PC-3 (cell line): ENCODE measurements at regions not wholly inside any gene's neighbourhood (a gene's known extent, or its start where the extent isn't known, plus 50 kb on each side); places are given as distances from the start of the nearest gene placed in this dataset.
"Not testable (repeated sequence)": the region's sequence is repeated elsewhere in the genome, so short reads cannot be mapped to it uniquely, and the experiment has no call there.

Source experiments
- ATAC-seq: fragments of 200-7000 bp; cut with Tn5 transposase; 2 replicates; pipeline ENCODE4 v1.9.1; 2020; ENCODE audit warnings: mild to moderate bottlenecking, moderate library complexity
- BruUV-seq: library from RNA; stranded (reverse); fragments of 400-500 nt; replicated peaks from 2 replicates; lab custom pipeline; 2021; lab: Mats Ljungman, UMichigan
- CTCF ChIA-PET: fragments of 300-600 bp; sonication (Branson Sonifier 250); formaldehyde crosslinking; loops from one replicate; lab custom pipeline; 2022; ENCODE audit warnings: antibody characterized with exemption; lab: Charles Lee
- POLR2A ChIA-PET: fragments of 300-600 bp; sonication (Branson Sonifier 250); formaldehyde crosslinking; loops from one replicate; lab custom pipeline; 2022; ENCODE audit warnings: antibody characterized with exemption; ENCODE audit not compliant: unreplicated experiment; lab: Charles Lee
- DNase-seq: peaks from one replicate; pipeline ENCODE4 v3.0.0-alpha.2; 2015
- H2AFZ ChIP-seq: fragments of 300-600 bp; sonication (generic); 2 replicates; pipeline ENCODE4 v1.6.0; 2016; ENCODE audit warnings: antibody characterized with exemption, low read length
- H3F3A ChIP-seq: fragments of 300-600 bp; sonication (generic); one replicate; pipeline ENCODE4 v1.6.0; 2017; ENCODE audit warnings: antibody characterized with exemption, low read length, control low read depth, mild to moderate bottlenecking; ENCODE audit not compliant: unreplicated experiment
- H3K27ac ChIP-seq: fragments of 300-600 bp; sonication (generic); 2 replicates; pipeline ENCODE4 v1.5.1; 2016; ENCODE audit warnings: mild to moderate bottlenecking, low read length
- H3K27me3 ChIP-seq: fragments of 300-600 bp; sonication (generic); 2 replicates; pipeline ENCODE4 v1.6.1; 2016; ENCODE audit warnings: low read length, mixed read lengths
- H3K36me3 ChIP-seq: fragments of 300-600 bp; sonication (generic); 2 replicates; pipeline ENCODE4 v1.6.1; 2016; ENCODE audit warnings: low read depth, mixed run types, low read length, mixed read lengths
- H3K4me1 ChIP-seq: fragments of 300-600 bp; sonication (generic); 2 replicates; pipeline ENCODE4 v1.5.1; 2016; ENCODE audit warnings: low read length; ENCODE audit not compliant: insufficient read depth
- H3K4me2 ChIP-seq: fragments of 300-600 bp; sonication (generic); 2 replicates; pipeline ENCODE4 v1.6.0; 2016; ENCODE audit warnings: low read length
- H3K4me3 ChIP-seq: fragments of 300-600 bp; sonication (generic); 2 replicates; pipeline ENCODE4 v1.5.1; 2016; ENCODE audit warnings: mild to moderate bottlenecking, low read length, mixed read lengths
- H3K79me2 ChIP-seq: fragments of 300-600 bp; sonication (generic); 2 replicates; pipeline ENCODE4 v1.6.1; 2017; ENCODE audit warnings: low read length, mixed read lengths
- H3K9ac ChIP-seq: fragments of 300-600 bp; sonication (generic); 2 replicates; pipeline ENCODE4 v1.6.0; 2016; ENCODE audit warnings: mild to moderate bottlenecking, low read length
- H3K9me2 ChIP-seq: fragments of 300-600 bp; sonication (generic); replicated peaks from 2 replicates; pipeline ENCODE4 v1.6.1; 2016; ENCODE audit warnings: mixed run types, low read length, mixed read lengths
- H3K9me3 ChIP-seq: fragments of 300-600 bp; sonication (generic); 2 replicates; pipeline ENCODE4 v1.6.1; 2016; ENCODE audit warnings: low read length, mixed read lengths
- H4K20me1 ChIP-seq: fragments of 300-600 bp; sonication (generic); 2 replicates; pipeline ENCODE4 v1.6.1; 2016; ENCODE audit warnings: low read length, mixed read lengths
- EZH2 ChIP-seq: fragments of 300-600 bp; sonication (generic); IDR thresholded peaks from one replicate; pipeline ENCODE4 v1.6.1; 2017; ENCODE audit warnings: antibody characterized with exemption, mild to moderate bottlenecking, low read length; ENCODE audit not compliant: unreplicated experiment
- EZH2phosphoT487 ChIP-seq: fragments of 300-600 bp; sonication (generic); IDR thresholded peaks from 2 replicates; pipeline ENCODE4 v1.6.1; 2018; ENCODE audit warnings: mild to moderate bottlenecking, antibody characterized with exemption, low read length, borderline replicate concordance
- intact Hi-C: fragments of 100-400 bp; cut with micrococcal nuclease; formaldehyde crosslinking; loops from 2 replicates; pipeline ENCODE4 v1.9.0; 2023
- TF ChIP-seq, protein P1 (sequence below): fragments of 300-600 bp; sonication (generic); conservative IDR thresholded peaks from 2 replicates; pipeline ENCODE4 v1.5.1; 2017; ENCODE audit warnings: antibody characterized with exemption, low read depth, mild to moderate bottlenecking, low read length

DNA sequence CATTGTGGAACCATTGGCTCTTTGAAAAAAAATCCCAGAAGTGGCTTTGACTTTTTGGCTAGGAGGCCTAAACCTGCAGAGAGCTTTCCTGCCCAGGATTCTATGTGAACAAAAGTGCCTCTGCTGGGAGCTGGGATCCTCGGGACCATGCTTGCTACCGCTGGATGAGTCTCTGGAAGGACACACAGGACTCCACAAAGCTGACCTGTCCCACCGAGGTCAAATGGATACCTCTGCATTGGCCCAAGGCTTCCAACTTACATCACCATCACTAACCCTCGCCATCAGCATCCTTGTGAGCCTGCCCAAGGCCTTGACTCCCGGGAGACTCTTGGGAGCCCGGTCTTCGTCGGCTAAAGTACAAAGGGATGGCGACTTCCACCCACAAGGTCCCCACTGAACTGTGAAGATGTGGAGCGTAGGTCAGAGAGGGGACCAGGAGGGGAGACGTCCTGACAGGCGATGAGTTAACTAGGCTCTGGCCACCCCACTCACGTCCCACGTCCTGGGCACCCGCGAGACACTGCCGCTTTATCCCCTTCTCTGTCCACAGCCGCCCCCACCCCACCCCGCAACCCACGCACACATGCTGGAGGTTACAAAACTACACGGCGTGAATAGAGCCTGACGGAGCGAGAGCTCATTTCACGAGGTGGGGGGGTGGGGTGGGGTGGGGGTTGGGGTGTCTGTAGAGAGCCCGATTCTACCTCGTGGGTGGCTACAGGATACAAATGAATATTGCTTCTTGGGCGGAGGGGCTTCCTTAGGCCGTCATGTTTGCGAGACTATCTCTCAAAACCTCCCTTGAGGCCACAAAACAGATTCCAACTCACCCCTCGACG lies 3906.8 kb upstream of the OR11H1 start:
- CTCF ChIA-PET, H2AFZ ChIP-seq, H3K9me2 ChIP-seq, H4K20me1 ChIP-seq, H3K4me2 ChIP-seq, POLR2A ChIA-PET, intact Hi-C loops, H3K27ac ChIP-seq, ATAC-seq, H3K9ac ChIP-seq, DNase-seq, H3K36me3 ChIP-seq, H3F3A ChIP-seq, H3K4me1 ChIP-seq, BruUV-seq, H3K4me3 ChIP-seq, H3K79me2 ChIP-seq, H3K27me3 ChIP-seq: not testable (repeated sequence)
- H3K9me3 ChIP-seq = peaks cover 12% of the 10 kb centered on the region; the same call in 1 of the 2 replicates

DNA sequence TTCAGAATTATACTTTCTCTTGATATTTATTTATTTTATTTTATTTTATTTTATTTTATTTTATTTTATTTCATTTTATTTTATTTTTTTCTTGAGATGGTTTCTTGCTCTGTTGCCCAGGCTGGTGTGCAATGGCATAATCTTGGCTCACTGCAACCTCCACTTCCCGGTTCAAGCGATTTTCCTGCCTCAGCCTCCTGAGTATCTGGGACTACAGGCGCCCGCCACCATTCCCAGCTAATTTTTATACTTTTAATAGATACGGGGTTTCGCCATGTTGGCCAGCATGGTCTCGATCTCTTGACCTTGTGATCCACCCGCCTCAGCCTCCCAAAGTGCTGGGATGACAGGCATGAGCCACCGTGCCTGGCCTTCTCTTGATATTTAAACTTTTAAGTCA lies 3905.2 kb upstream of the OR11H1 start:
- CTCF ChIA-PET, H3F3A ChIP-seq, POLR2A ChIA-PET, H3K27me3 ChIP-seq, H4K20me1 ChIP-seq, H3K9me2 ChIP-seq, H3K4me2 ChIP-seq, BruUV-seq, H3K79me2 ChIP-seq, H2AFZ ChIP-seq, H3K4me3 ChIP-seq, DNase-seq, H3K36me3 ChIP-seq, H3K27ac ChIP-seq, H3K9ac ChIP-seq, ATAC-seq, intact Hi-C loops, H3K4me1 ChIP-seq: not testable (repeated sequence)
- peaks cover 16% of the 10 kb centered on the region; the same call in 1 of the 2 replicates for H3K9me3 ChIP-seq

DNA sequence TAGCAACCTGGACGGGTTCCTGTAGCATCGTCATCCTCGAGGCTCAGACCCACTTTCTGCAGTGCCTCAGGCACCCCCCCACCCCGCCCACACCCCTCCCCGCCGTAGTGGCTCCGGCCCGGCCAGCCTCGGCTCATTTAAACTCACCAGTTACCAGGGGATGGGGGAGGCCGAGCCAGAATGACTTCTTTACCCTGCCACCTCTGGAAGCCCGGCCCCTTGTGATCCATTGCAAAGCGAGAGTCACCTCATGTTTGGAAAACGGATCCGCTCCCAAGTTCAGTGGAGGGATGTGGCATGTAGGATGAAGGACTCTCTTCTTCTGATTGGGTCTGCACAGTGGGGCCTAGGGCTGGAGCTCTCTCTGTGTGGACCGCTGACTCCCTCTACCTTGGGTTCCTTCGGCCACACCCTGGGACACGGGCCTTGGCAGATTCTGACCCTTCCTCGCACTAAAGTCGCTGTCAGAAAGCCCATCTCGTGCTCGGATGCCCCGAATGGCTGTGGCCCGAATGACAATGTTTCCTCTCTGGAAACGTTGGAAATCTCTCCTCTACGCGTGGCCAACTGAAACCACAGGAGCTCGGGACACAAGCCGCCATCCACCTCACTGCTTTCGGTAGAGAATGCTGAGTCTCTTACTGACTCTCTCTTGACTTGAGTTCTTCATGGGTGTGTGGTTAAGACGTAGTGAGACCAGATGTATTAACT lies 3902.1 kb upstream of the OR11H1 start:
- H3K4me1 ChIP-seq, H3K79me2 ChIP-seq, ATAC-seq, H2AFZ ChIP-seq, H3K9ac ChIP-seq, POLR2A ChIA-PET, H3K27ac ChIP-seq, DNase-seq, H3K4me3 ChIP-seq, H3K36me3 ChIP-seq, CTCF ChIA-PET, intact Hi-C loops, H3K27me3 ChIP-seq, BruUV-seq, H3K4me2 ChIP-seq, H3K9me2 ChIP-seq, H4K20me1 ChIP-seq, H3F3A ChIP-seq: not testable (repeated sequence)
- H3K9me3 ChIP-seq = peaks cover 40% of the 10 kb centered on the region

GRCh38 chr22:11626422-11626773 lies 3901.6 kb upstream of the OR11H1 start:
- H3F3A ChIP-seq = no peaks in the 10 kb centered on the region
- no peaks in the 10 kb centered on the region for H3K79me2 ChIP-seq
- H3K27ac ChIP-seq = no peak overlapping the region
- H3K9ac ChIP-seq = no peak overlapping the region
- no peak overlapping the region for H3K4me2 ChIP-seq
- ATAC-seq (no peak), DNase-seq (no peak)
- TF ChIP-seq, protein P1, sequence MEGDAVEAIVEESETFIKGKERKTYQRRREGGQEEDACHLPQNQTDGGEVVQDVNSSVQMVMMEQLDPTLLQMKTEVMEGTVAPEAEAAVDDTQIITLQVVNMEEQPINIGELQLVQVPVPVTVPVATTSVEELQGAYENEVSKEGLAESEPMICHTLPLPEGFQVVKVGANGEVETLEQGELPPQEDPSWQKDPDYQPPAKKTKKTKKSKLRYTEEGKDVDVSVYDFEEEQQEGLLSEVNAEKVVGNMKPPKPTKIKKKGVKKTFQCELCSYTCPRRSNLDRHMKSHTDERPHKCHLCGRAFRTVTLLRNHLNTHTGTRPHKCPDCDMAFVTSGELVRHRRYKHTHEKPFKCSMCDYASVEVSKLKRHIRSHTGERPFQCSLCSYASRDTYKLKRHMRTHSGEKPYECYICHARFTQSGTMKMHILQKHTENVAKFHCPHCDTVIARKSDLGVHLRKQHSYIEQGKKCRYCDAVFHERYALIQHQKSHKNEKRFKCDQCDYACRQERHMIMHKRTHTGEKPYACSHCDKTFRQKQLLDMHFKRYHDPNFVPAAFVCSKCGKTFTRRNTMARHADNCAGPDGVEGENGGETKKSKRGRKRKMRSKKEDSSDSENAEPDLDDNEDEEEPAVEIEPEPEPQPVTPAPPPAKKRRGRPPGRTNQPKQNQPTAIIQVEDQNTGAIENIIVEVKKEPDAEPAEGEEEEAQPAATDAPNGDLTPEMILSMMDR = no peak
- TF ChIP-seq EZH2phosphoT487 (no peak), EZH2 (no peak)
- H2AFZ ChIP-seq = no peak overlapping the region
- no peaks in the 10 kb centered on the region for H3K4me1 ChIP-seq
- ChIA-PET CTCF (no interaction called here), POLR2A (no interaction called here)
- H4K20me1 ChIP-seq = no peaks in the 10 kb centered on the region
- intact Hi-C loops = no loop called here
- H3K27me3 ChIP-seq = no peaks in the 10 kb centered on the region
- no peaks in the 10 kb centered on the region for H3K36me3 ChIP-seq
- H3K4me3 ChIP-seq = no peak overlapping the region
- peaks cover 42% of the 10 kb centered on the region for H3K9me3 ChIP-seq
- H3K9me2 ChIP-seq = no peaks in the 10 kb centered on the region
- no TSS peak for BruUV-seq

GRCh38 chr22:11627036-11627435 lies 3901.0 kb upstream of the OR11H1 start:
- BruUV-seq = not testable (repeated sequence)

More at GRCh38 chr22:11627036-11627435, 3901.0 kb upstream of the OR11H1 start:
- H2AFZ ChIP-seq, POLR2A ChIA-PET, H3K27ac ChIP-seq, H3K27me3 ChIP-seq, H3K9me2 ChIP-seq, intact Hi-C loops, H3K4me2 ChIP-seq, CTCF ChIA-PET, DNase-seq, H3K79me2 ChIP-seq, H4K20me1 ChIP-seq, H3K9ac ChIP-seq, H3F3A ChIP-seq, ATAC-seq, H3K4me3 ChIP-seq, H3K4me1 ChIP-seq, H3K36me3 ChIP-seq: not testable (repeated sequence)
- H3K9me3 ChIP-seq = peaks cover 42% of the 10 kb centered on the region
